T-helper 1 cell (primary cell): ENCODE measurements at regions not wholly inside any gene's neighbourhood (a gene's known extent, or its start where the extent isn't known, plus 50 kb on each side); places are given as distances from the start of the nearest gene placed in this dataset.
A peak's percentile ranks its signal among the peaks of the same experiment; 100 is the strongest.

Source experiments
- DNase-seq, 5 donors: peaks; one replicate each; pipeline ENCODE4 v3.0.0-alpha.2; 2012 to 2020

- no peak for DNase-seq
These were observed 420.3 kb downstream of the PCDH17 start for GRCh38 chr13:58051807-58052375.

- no peak for DNase-seq
These were observed 424.9 kb downstream of the PCDH17 start for GRCh38 chr13:58056426-58056825.

GRCh38 chr13:58059624-58060023 lies 428.1 kb downstream of the PCDH17 start:
- no peak for DNase-seq

GRCh38 chr13:58080806-58081205 lies 449.3 kb downstream of the PCDH17 start:
- DNase-seq = no peak

GRCh38 chr13:58081301-58081820 lies 449.8 kb downstream of the PCDH17 start:
- DNase-seq = no peak

GRCh38 chr13:58083064-58083463 lies 451.5 kb downstream of the PCDH17 start:
- no peak for DNase-seq

GRCh38 chr13:58085274-58085673 lies 453.7 kb downstream of the PCDH17 start:
- no peak for DNase-seq

- DNase-seq = peak in 1 of 5 donors; percentile 0
These were observed 454.3 kb downstream of the PCDH17 start for GRCh38 chr13:58085819-58086218.

GRCh38 chr13:58087566-58087965 lies 456.0 kb downstream of the PCDH17 start:
- DNase-seq = no peak

- DNase-seq = no peak
These were observed 461.9 kb downstream of the PCDH17 start for GRCh38 chr13:58093394-58093793.

- DNase-seq = no peak
These were observed 466.3 kb downstream of the PCDH17 start for GRCh38 chr13:58097831-58098230.

GRCh38 chr13:58119351-58119750 lies 487.8 kb downstream of the PCDH17 start:
- DNase-seq = no peak

GRCh38 chr13:58119804-58120203 lies 488.3 kb downstream of the PCDH17 start:
- DNase-seq = no peak

- DNase-seq = no peak
These were observed 495.0 kb downstream of the PCDH17 start for GRCh38 chr13:58126496-58126895.

GRCh38 chr13:58134012-58134411 lies 502.5 kb downstream of the PCDH17 start:
- no peak for DNase-seq

GRCh38 chr13:58134525-58134924 lies 503.0 kb downstream of the PCDH17 start:
- DNase-seq = no peak

GRCh38 chr13:58142952-58143351 lies 511.4 kb downstream of the PCDH17 start:
- DNase-seq = no peak

GRCh38 chr13:58144616-58145015 lies 513.1 kb downstream of the PCDH17 start:
- no peak for DNase-seq

GRCh38 chr13:58151452-58151851 lies 519.9 kb downstream of the PCDH17 start:
- DNase-seq = no peak

GRCh38 chr13:58160980-58161379 lies 529.4 kb downstream of the PCDH17 start:
- DNase-seq = no peak

GRCh38 chr13:58165617-58166016 lies 534.1 kb downstream of the PCDH17 start:
- no peak for DNase-seq

GRCh38 chr13:58181111-58181510 lies 549.6 kb downstream of the PCDH17 start:
- no peak for DNase-seq

- DNase-seq = no peak
These were observed 556.3 kb downstream of the PCDH17 start for GRCh38 chr13:58187881-58188280.

- no peak for DNase-seq
These were observed 559.0 kb downstream of the PCDH17 start for GRCh38 chr13:58190577-58190976.

GRCh38 chr13:58191754-58192153 lies 560.2 kb downstream of the PCDH17 start:
- no peak for DNase-seq
